Retinal pigment epithelial cell (primary cell): ENCODE measurements at regions not wholly inside any gene's neighbourhood (a gene's known extent, or its start where the extent isn't known, plus 50 kb on each side); places are given as distances from the start of the nearest gene placed in this dataset.

Source experiments
- DNase-seq: peaks from one replicate; pipeline ENCODE4 v3.0.0-alpha.2; 2010; ENCODE audit warnings: low read depth
- H3K4me3 ChIP-seq: 2 replicates; pipeline ENCODE4 v1.5.1; 2011; ENCODE audit warnings: mild to moderate bottlenecking, low read length, control low read depth, moderate library complexity
- CTCF ChIP-seq: conservative IDR thresholded peaks from 2 replicates; pipeline ENCODE4 v1.5.1; 2011; ENCODE audit warnings: low read depth, low read length, control low read depth, inconsistent platforms

- no peak for TF ChIP-seq CTCF
- DNase-seq, result no peak
- no peak overlapping the region for H3K4me3 ChIP-seq
Observed at GRCh38 chr3:139129892-139130291, 85.2 kb upstream of the PRR23C start.

GRCh38 chr3:139130390-139131140 is 85.9 kb upstream of the PRR23C start:
- TF ChIP-seq CTCF, result no peak
- H3K4me3 ChIP-seq, result no peak overlapping the region
- no peak for DNase-seq

GRCh38 chr3:139131951-139132350 is 87.3 kb upstream of the PRR23C start:
- H3K4me3 ChIP-seq, result no peak overlapping the region
- no peak for TF ChIP-seq CTCF
- DNase-seq, result no peak

- no peak for DNase-seq
- TF ChIP-seq CTCF, result no peak
- H3K4me3 ChIP-seq, result no peak overlapping the region
Observed at GRCh38 chr3:139132976-139133375, 88.3 kb upstream of the PRR23C start.

- H3K4me3 ChIP-seq, result no peak overlapping the region
- no peak for DNase-seq
- TF ChIP-seq CTCF, result no peak
Observed at GRCh38 chr3:139134678-139135372, 90.1 kb upstream of the PRR23C start.

- TF ChIP-seq CTCF, result no peak
- no peak for DNase-seq
- no peak overlapping the region for H3K4me3 ChIP-seq
Observed at GRCh38 chr3:139135657-139136056, 91.0 kb upstream of the PRR23C start.
